A549 (cell line): ENCODE measurements at regions not wholly inside any gene's neighbourhood (a gene's known extent, or its start where the extent isn't known, plus 50 kb on each side); places are given as distances from the start of the nearest gene placed in this dataset.

Experiments used
- RFX5 ChIP-seq: fragments of 450-650 bp; IDR thresholded peaks from 2 replicates; pipeline ENCODE4 v1.7.1; 2014; ENCODE audit warnings: antibody characterized with exemption, mild to moderate bottlenecking, moderate library complexity
- TF ChIP-seq, protein P1 (sequence below): fragments of >200 bp; sonication (Bioruptor Twin); formaldehyde crosslinking; IDR thresholded peaks from 3 replicates; pipeline ENCODE4 v1.5.1; 2016

DNA sequence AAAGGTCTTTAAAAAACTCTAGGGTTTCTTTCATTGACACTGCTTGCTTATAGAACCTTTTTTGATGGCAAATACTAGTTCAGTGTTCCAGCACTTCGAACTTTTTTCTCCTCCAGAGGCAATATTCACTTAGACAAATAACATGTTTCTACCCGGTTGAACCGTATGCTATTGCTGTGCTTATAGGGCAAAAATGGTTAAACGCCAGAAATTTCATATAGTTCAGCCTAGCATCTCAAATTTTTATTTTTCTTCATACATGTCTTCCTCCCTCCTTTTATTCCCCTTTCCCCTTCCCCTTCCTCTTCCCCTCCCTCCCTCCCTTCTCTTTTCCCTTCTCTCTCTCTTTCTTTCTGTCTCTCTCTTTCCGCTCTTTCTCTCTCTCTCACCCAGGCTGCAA lies 96.9 kb upstream of the FSHR start:
- TF ChIP-seq, protein P1, sequence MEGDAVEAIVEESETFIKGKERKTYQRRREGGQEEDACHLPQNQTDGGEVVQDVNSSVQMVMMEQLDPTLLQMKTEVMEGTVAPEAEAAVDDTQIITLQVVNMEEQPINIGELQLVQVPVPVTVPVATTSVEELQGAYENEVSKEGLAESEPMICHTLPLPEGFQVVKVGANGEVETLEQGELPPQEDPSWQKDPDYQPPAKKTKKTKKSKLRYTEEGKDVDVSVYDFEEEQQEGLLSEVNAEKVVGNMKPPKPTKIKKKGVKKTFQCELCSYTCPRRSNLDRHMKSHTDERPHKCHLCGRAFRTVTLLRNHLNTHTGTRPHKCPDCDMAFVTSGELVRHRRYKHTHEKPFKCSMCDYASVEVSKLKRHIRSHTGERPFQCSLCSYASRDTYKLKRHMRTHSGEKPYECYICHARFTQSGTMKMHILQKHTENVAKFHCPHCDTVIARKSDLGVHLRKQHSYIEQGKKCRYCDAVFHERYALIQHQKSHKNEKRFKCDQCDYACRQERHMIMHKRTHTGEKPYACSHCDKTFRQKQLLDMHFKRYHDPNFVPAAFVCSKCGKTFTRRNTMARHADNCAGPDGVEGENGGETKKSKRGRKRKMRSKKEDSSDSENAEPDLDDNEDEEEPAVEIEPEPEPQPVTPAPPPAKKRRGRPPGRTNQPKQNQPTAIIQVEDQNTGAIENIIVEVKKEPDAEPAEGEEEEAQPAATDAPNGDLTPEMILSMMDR: no peak
- TF ChIP-seq RFX5: no peak
